HT1080 (cell line): ENCODE measurements at regions not wholly inside any gene's neighbourhood (a gene's known extent, or its start where the extent isn't known, plus 50 kb on each side); places are given as distances from the start of the nearest gene placed in this dataset.

Experiments used
- DNase-seq: peaks from one replicate; pipeline ENCODE4 v3.0.0-alpha.2; 2015; ENCODE audit warnings: low read depth

GRCh38 chr18:26794230-26795101 is 71.0 kb downstream of the AQP4 start:
- DNase-seq: no peak

DNA sequence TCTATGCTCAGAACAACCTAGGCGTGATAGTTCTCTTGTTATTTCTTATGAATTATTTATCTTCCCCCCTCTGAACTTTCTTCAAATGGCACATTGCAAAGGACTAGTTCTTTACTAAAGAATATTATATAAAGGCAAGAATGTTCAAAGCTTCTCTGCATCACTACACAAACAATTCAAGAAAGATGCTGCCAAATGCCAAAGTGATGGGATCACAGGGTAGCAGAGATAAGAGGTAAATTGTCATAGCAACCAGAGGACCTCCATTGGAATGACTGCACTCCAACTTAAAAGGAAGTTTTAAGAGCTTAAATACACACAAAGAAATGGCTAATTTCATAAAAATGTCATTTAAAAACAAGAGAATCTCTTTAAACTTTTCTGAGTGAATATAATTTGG is 72.8 kb downstream of the AQP4 start:
- DNase-seq: no peak

DNA sequence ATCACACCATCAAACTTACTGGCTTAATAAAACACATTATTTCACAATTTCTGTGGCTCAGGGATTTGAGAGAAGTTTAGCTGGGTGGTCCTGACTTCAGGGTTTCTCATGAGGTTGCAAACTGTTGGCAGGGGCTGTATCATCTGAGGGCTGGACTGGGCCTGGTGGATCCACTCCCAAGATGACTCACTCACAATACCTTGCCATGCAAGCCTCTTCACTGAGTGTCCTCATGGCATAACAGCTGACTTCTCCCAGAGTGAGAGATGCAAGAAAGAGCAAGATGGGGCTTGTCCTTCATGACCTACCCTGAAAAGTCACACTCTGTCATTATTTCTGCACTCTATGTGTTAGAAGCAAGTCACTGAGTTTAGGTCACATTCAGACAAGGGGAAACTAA is 73.8 kb downstream of the AQP4 start:
- no peak for DNase-seq

- DNase-seq: no peak
Observed at GRCh38 chr18:26784599-26784998, 80.9 kb downstream of the AQP4 start.

DNA sequence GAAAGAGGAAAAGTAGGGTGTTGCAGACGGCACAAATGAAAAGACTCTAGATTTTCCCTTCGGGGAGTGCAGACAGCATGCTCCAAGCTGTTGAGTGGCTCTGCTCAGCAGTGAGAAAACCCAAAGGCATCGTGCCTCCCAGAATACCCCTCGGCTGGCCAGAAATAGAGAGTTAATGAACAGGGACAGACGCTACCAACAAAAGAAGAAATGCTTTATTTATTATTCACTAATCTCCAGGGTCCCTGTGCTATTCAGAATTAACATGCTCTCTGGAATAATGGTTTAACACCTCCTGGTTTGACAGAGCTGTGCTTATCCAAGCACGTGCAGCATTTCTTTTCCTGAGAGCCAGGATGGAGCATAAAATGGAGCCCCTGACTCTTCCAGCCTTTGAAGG is 82.3 kb downstream of the AQP4 start:
- no peak for DNase-seq

DNA sequence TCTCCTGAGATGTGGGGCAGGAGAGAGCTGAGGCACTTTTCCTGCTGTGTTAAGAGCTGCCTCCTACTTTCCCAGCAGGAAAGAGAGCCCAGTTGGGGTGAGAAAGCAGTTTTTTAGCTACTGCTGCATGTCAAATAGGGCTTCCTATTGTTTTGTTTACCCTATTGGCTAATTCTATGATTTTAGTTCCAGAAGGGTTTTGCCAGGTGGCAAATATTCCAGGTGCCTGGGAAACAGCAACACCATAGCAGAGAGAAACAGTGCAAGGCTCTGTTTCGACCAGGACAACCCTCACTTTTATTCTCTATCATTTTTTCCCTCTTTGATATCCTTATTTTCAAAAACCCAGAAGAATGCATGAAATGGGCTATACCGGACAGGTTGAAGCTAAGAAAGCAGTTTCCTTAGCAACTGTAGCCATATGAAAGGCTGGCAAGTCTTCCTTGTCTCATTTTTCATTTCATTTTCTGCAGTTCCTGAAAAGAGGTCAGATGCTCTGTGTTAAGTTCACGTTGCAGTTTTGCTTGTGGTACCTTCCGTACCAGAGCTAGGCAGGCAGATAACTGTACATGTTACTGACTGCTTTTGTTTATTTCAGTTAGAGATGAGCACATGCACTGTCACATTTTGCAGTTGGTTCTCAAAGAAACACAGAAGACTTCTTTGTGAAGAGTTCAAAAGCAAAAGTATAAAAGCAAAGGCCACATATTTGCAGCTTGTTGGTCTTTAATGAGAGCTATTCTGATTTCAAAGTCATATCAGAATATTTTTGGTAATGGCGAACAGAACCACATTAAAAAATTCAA is 84.8 kb downstream of the AQP4 start:
- DNase-seq: no peak

- no peak for DNase-seq
Observed at GRCh38 chr18:26778054-26778393, 87.5 kb downstream of the AQP4 start.

DNA sequence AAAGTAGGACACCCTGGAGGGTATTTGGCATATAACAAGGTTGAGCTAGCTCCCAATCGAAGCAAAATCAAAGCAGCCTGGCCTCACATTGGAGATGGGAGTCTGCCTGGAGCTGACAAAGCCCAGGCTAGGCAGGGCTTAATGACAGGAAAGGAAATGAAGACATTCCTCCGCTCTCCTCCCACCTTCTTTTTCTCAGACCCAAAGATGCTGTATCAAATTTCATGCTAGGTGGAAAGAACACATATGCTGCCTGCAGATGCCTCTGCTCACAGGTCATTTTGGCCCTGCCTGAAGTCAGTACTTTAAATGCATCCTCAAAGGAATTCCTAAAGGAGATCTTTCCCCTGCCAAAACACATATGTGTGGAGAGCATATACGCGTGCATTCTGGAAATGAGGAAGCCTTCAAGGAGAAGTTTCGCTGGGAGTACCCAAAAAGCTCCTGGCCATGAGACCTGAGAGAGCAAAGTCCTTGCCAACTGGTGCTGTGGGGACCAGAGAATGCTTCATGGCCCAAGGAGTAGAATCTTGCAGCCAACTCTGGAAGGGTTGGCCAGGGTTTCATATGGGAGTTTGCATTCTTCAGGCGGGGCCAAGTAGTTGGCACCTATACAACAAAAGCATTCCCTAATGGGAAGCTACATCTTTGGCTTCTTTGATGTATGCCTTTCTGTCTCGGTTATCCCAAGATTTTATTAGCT is 88.0 kb downstream of the AQP4 start:
- DNase-seq: peak; percentile 18

- DNase-seq: no peak
Observed at GRCh38 chr18:26772691-26773090, 92.8 kb downstream of the AQP4 start.

GRCh38 chr18:26771524-26771923 is 94.0 kb downstream of the AQP4 start:
- no peak for DNase-seq

GRCh38 chr18:26768385-26768784 is 97.1 kb downstream of the AQP4 start:
- no peak for DNase-seq

DNA sequence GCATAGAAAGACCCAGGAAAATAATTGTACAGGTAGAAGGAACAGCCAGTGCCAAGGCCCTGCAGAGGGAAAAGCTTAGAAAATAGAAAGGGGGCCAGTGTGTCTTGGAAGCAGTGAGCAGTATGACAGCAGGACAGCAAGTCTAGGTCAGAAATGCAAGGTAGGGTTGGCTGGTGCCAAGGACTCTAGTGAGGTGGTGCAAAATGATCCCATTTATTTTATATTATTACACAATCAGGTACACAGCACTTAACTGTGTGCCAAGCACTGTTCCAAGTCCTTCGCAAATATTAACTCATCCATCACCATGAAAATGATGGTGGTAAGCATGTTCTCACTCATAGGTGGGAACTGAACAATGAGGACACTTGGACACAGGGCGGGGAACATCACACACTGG is 100.0 kb downstream of the AQP4 start:
- DNase-seq: no peak

GRCh38 chr18:26764586-26764985 is 100.9 kb downstream of the AQP4 start:
- no peak for DNase-seq

- DNase-seq: no peak
Observed at GRCh38 chr18:26764177-26764576, 101.3 kb downstream of the AQP4 start.

GRCh38 chr18:26763446-26764110 is 101.9 kb downstream of the AQP4 start:
- DNase-seq: no peak

- no peak for DNase-seq
Observed at GRCh38 chr18:26757263-26758019, 108.1 kb downstream of the AQP4 start.

DNA sequence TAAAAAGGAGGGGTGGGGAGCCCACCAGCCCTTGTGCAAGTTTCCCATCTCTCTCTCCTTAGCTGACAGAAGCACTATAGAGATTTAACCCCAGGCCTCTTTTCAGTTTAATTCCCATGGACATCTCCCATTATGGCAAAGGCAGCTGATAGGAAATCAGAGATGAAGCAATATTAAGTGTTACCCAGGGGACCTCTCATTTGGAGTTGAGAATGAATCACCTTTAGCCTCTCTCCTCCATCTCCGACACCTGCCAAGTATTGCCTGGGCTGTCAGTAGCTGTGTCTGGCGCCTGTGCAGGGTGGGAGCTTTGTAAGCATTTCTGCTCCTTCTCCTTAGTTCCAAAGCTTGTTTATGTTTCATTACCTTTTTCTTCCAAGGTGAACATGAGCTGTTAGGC is 109.0 kb downstream of the AQP4 start:
- no peak for DNase-seq

DNA sequence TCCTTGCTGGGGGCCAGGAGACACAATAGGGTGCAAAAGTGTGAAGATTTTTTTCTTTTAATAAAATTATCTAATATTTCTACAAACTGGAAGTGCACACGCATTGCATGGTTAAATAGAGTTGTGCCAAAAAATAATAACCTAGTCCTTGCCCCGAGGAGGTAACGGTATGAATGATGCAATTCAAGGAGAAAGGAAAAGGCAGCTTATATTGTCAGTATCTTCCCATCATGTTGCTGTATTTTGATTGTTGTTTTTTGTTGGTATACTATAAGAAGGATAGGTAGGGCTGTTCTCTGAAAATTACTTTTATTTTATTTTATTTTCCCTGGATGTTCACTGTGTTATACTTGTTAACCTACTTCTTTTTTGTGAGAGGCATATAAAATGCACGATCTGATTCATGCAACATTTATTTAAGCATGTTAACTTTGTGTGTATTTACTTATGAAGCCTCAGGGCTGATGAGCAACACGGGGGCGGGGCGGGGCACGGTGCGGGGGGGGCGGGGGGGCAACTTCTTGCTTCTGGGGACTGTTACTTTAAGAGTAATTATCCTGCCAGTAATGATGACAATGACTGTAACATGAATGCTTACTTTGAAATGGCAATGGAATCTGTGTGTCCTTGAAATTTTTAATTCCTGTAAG is 118.6 kb downstream of the AQP4 start:
- DNase-seq: no peak

- DNase-seq: no peak
Observed at GRCh38 chr18:26746398-26746797, 119.1 kb downstream of the AQP4 start.
